ENCODE measurements at regions not wholly inside any gene's neighbourhood (a gene's known extent, or its start where the extent isn't known, plus 50 kb on each side); places are given as distances from the start of the nearest gene placed in this dataset.

DNA sequence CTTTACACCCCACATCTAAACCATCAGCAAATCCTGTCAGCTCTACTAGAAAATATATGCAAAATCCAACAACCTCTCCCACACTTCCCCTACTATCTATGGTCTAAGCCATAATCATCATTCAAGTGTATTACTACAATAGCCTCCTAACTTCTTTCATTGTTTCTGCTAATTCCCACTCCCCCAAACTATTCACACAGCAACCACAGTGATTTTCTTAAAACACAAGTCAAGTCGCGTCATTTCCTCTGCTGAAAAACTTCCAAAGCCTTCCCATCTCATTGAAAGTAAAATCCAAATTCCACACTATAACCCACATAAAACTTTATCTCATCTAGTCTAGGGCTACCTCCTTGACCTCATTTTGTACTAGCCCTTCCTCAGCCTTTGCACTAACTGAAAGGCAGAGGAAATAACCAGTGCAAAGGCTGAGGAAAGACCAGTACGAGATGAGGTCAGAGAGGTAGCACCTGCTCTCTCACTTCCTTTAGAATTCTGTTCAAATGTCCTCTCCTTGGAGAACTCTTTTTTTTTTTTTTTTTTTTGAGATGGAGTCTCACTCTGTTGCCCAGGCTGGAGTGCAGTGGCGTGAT, 65.5 kb upstream of the MDM1 start:
- no peak for TF ChIP-seq POLR2A (IDR thresholded peaks at IDR 0.05; ENCODE audit: low read length)
- no peak for TF ChIP-seq GATA1 (IDR thresholded peaks at IDR 0.05; ENCODE audit: low read depth, low read length)

Measured in erythroblast (primary cell).